HUES6 (cell line): ENCODE measurements at regions not wholly inside any gene's neighbourhood (a gene's known extent, or its start where the extent isn't known, plus 50 kb on each side); places are given as distances from the start of the nearest gene placed in this dataset.

Experiments used
- H3K27ac ChIP-seq: 2 replicates; pipeline ENCODE4 v1.7.0; 2013; ENCODE audit warnings: low read depth, mild to moderate bottlenecking, low read length, inconsistent platforms
- H3K27me3 ChIP-seq: 2 replicates; pipeline ENCODE4 v1.6.1; 2013; ENCODE audit warnings: low read length; ENCODE audit not compliant: control insufficient read depth, insufficient read depth
- H3K36me3 ChIP-seq: 2 replicates; pipeline ENCODE4 v1.6.1; 2013; ENCODE audit warnings: low read length; ENCODE audit not compliant: control insufficient read depth, insufficient read depth
- H3K4me1 ChIP-seq: 2 replicates; pipeline ENCODE4 v1.6.1; 2013; ENCODE audit warnings: low read length; ENCODE audit not compliant: control insufficient read depth, insufficient read depth
- H3K4me3 ChIP-seq: 2 replicates; pipeline ENCODE4 v1.5.1; 2013; ENCODE audit warnings: low read depth, low read length
- H3K9ac ChIP-seq: one replicate; pipeline ENCODE4 v1.6.1; 2013; ENCODE audit warnings: mild to moderate bottlenecking, low read length
- H3K9me3 ChIP-seq: 2 replicates; pipeline ENCODE4 v1.6.1; 2013; ENCODE audit warnings: low read depth, low read length; ENCODE audit not compliant: control insufficient read depth, insufficient read depth

DNA sequence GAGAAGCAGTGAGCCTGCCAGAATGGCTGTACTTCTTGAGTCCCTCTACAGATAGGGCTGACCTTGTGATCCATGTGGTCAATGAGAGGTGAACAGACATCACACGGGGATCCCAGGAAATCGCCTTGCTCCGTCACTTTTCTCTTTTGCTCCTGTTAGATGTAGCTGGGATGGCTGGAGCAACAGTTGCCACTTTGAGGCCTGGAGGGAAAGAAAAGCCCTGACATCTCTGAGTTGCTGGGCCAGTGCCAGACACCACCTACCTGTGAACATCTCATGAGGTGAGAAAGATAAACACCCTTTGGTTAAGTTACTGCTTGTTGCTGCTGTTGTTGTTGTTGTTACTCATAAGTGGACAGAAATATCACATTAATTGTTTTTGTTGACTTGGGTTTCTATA lies 840.3 kb downstream of the TBC1D22A start:
- Histone ChIP-seq H3K9me3 (peaks cover 68% of the 10 kb centered on the region), H3K9ac (no peak overlapping the region), H3K4me1 (no peaks in the 10 kb centered on the region), H3K36me3 (no peaks in the 10 kb centered on the region), H3K27me3 (no peaks in the 10 kb centered on the region), H3K4me3 (no peak overlapping the region), H3K27ac (no peak overlapping the region)

DNA sequence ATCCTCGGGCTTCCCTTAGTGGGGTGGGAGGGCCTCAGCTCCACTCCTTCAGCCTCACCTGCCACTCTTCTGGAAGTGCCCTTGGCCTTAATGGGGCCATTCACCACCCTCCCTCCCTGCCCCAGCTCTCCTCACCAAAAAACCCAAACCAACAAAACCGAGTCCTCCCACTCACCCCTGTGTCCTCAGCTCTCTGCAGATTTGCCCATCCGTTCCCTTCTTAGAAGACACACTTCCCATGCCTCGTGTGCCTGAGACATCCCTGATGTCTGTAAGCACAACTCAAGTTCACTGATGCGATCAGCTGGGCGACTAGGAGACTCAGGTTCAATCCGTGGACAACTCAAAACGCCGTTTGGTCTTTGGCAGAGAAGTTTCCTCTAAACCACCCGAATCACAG lies 839.2 kb downstream of the TBC1D22A start:
- Histone ChIP-seq H3K27ac (no peak overlapping the region), H3K27me3 (no peaks in the 10 kb centered on the region), H3K4me1 (no peaks in the 10 kb centered on the region), H3K9me3 (peaks cover 69% of the 10 kb centered on the region), H3K9ac (no peak overlapping the region), H3K4me3 (no peak overlapping the region), H3K36me3 (no peaks in the 10 kb centered on the region)

DNA sequence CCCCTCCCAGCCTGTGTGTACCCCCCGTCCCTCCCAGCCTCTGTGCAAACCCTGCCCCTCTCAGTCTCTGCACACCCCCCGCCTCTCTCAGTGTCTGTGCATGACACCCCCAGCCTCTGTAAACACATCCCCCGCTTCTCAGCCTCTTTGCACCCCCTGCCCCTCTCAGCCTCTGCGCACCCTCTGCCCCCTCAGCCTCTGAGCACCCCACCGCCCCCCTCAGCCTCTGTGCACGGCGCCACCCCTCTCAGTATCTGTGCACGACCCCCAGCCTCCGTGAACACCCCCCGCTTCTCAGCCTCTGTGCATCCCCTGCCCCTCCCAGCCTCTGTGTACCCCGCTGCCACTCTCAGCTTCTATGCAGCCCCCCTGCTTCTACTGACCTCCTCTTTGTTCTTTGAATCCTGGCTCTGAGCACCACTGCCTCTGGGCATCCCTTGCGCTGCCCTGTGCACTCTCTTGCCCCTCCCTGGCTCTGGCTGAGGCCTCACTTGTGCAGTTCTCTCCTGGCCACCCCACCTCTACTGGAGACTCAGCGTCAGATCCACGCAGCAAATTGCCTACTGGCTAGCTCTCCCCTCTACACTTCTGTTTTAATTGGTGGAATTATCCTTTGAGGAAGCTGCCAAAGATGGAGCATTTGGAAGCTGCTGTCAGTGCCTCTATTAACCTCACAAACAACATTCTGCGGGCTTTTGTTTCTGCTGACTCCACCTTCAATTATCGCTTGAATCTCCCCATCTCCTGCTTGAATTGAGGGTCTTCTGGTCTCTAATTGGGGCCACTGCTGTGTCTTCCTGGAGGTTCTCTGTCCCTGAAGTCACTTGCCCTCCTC lies 838.6 kb downstream of the TBC1D22A start:
- Histone ChIP-seq H3K9me3 (peaks cover 70% of the 10 kb centered on the region), H3K4me3 (no peak overlapping the region)

DNA sequence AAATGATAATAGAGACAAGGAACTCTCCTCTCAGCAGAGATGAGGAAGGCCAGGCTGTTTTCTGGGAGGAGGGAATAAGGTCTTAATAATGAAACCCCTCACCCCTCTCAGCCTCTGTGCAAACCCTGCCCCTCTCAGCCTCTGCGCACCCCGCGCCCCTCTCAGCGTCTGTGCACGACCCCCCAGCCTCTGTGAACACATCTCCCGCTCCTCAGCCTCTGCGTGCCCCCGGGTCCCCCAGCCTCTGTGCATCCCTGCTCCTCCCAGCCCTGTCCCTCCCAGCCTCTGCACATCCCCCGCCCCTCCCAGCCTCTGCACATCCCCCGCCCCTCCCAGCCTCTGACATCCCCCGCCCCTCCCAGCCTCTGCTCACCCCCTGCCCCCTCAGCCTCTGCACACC lies 837.8 kb downstream of the TBC1D22A start:
- peaks cover 66% of the 10 kb centered on the region for H3K9me3 ChIP-seq
- H3K36me3 ChIP-seq: no peaks in the 10 kb centered on the region
- no peak overlapping the region for H3K27ac ChIP-seq
- H3K9ac ChIP-seq: no peak overlapping the region
- no peaks in the 10 kb centered on the region for H3K27me3 ChIP-seq
- H3K4me1 ChIP-seq: no peaks in the 10 kb centered on the region
- H3K4me3 ChIP-seq: no peak overlapping the region

More for the DNA sequence above, 838.6 kb downstream of the TBC1D22A start:
- Histone ChIP-seq H3K27ac (no peak overlapping the region), H3K9ac (no peak overlapping the region), H3K4me1 (no peaks in the 10 kb centered on the region), H3K36me3 (no peaks in the 10 kb centered on the region), H3K27me3 (no peaks in the 10 kb centered on the region)

DNA sequence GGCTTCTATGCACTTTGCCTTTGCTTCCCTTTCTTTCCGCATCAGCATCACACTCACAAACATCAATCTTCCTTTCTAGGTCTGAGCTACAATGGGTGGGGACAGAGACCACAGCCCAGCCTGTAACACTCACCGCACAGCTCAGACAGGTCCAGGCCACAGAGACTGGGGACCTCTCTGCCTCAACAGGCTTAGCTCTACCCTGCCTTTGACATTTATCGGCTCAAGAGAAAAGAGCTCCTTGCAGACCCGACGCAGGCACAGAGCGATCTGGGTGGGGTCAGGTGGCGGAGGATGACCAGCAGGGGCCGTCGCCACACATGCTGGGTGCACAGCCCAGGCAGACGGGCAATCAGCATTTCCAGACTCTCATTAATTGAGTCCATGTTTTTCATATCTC lies 837.3 kb downstream of the TBC1D22A start:
- peaks cover 68% of the 10 kb centered on the region for H3K9me3 ChIP-seq

DNA sequence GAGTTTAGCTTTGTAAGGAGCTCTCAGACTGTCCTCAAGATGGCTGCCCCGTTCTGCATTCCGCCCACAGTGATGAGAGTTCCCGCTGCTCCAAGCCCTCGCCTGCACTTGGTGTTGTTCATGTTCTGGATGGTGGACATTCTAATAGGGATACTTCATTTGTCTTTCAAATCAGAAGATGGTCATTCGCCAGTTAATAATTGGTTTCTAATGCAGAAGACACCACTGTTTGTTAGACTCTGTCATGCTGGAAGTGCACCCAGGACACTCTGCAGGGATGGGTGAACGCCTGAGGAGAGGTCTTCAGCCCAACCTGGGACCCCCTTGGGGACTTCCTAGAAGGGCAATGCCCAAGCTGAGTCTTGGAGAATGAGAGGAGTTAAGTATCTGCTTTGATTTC lies 836.4 kb downstream of the TBC1D22A start:
- no peaks in the 10 kb centered on the region for H3K4me1 ChIP-seq
- no peaks in the 10 kb centered on the region for H3K36me3 ChIP-seq
- no peak overlapping the region for H3K9ac ChIP-seq

More for the DNA sequence above, 837.3 kb downstream of the TBC1D22A start:
- H3K9ac ChIP-seq: no peak overlapping the region
- no peak overlapping the region for H3K27ac ChIP-seq
- no peaks in the 10 kb centered on the region for H3K4me1 ChIP-seq
- no peaks in the 10 kb centered on the region for H3K27me3 ChIP-seq
- no peaks in the 10 kb centered on the region for H3K36me3 ChIP-seq
- no peak overlapping the region for H3K4me3 ChIP-seq

DNA sequence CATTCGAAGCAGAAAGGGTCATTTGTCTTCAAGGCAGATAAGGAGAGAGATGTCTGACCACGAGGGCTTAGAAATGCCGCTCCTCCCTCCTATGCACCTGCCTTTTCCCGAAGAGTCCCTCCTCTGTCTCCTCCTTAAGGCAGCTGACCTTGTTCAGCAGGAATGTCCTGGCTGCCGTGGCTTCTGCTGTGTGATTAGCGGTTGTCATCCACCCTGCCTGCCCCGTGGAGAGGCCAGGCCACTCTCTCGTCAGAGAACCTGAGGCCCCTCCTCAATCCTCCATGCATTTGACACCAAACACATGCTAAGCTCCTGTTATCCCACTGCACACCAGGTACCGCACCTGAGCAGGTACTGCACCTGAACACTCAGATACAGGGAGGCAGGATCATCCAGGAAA lies 834.6 kb downstream of the TBC1D22A start:
- no peak overlapping the region for H3K27ac ChIP-seq
- H3K27me3 ChIP-seq: no peaks in the 10 kb centered on the region
- no peaks in the 10 kb centered on the region for H3K36me3 ChIP-seq
- H3K9me3 ChIP-seq: peaks cover 71% of the 10 kb centered on the region; the same call in 1 of the 2 replicates
- no peaks in the 10 kb centered on the region for H3K4me1 ChIP-seq
- no peak overlapping the region for H3K9ac ChIP-seq
- H3K4me3 ChIP-seq: no peak overlapping the region

More for the DNA sequence above, 836.4 kb downstream of the TBC1D22A start:
- Histone ChIP-seq H3K4me3 (no peak overlapping the region), H3K9me3 (peaks cover 70% of the 10 kb centered on the region), H3K27ac (no peak overlapping the region), H3K27me3 (no peaks in the 10 kb centered on the region)

DNA sequence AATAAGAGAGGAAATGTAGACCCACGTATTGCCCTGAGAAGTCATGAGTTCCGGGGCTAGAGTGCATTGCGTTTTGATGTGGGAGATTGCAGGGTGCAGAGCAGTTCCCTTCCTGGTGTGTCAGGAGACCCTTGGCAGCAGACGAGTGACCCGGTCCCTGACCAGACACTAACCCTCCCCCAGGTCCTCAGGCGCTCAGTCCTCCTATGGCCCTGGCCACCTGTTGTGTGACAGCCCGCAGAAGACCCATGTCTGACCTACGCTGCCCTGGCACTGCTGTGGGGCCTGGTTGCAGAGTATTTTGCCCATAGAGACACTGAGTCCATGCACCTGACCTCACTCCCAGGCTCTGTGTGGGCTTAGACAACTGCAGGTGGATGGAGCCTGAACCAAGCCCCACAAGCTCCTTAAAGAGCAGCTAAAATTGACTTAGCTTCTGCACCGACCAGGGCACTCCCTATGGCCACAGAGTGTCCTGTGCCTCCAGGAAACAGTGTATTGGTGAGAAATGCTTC lies 833.8 kb downstream of the TBC1D22A start:
- no peaks in the 10 kb centered on the region for H3K36me3 ChIP-seq
- no peaks in the 10 kb centered on the region for H3K27me3 ChIP-seq
- H3K27ac ChIP-seq: no peak overlapping the region
- peaks cover 70% of the 10 kb centered on the region; the same call in 1 of the 2 replicates for H3K9me3 ChIP-seq
- no peak overlapping the region for H3K9ac ChIP-seq
- H3K4me1 ChIP-seq: no peaks in the 10 kb centered on the region
- H3K4me3 ChIP-seq: no peak overlapping the region

DNA sequence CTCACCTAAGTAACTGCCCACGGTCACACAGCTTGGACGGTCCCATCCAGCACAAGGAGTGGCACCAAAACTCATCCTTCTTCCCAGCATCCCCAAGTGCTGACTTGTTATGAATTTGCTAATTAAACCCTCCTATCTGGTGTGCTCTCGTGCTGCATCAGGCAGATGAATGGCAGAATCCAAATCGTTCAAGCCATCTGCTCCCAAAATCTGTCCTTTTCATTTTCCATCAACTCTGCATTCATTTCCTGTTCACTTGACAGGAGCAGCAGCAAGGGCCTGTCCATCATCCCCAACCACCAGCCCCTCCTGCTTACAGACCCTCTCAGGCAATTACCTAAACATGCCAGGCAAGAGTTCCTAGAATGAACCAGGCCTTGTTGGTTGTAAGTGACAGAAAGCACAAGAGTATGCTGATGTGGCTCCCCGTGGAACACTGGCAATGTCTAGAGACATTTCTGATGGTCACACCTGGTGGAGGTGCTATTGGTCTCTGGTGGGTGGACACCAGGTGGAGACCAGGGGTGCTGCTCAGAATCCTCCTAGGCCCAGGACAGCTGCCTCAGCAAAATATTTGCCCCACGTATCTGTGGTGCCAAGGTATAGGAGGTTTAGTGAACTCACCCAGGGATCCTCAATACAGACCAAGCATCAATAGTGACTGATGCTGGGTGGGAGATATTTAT lies 832.5 kb downstream of the TBC1D22A start:
- no peak overlapping the region for H3K4me3 ChIP-seq
- H3K27ac ChIP-seq: no peak overlapping the region
- H3K9ac ChIP-seq: no peak overlapping the region
- no peaks in the 10 kb centered on the region for H3K36me3 ChIP-seq
- peaks cover 73% of the 10 kb centered on the region; the same call in 1 of the 2 replicates for H3K9me3 ChIP-seq
- no peaks in the 10 kb centered on the region for H3K27me3 ChIP-seq
- H3K4me1 ChIP-seq: no peaks in the 10 kb centered on the region

DNA sequence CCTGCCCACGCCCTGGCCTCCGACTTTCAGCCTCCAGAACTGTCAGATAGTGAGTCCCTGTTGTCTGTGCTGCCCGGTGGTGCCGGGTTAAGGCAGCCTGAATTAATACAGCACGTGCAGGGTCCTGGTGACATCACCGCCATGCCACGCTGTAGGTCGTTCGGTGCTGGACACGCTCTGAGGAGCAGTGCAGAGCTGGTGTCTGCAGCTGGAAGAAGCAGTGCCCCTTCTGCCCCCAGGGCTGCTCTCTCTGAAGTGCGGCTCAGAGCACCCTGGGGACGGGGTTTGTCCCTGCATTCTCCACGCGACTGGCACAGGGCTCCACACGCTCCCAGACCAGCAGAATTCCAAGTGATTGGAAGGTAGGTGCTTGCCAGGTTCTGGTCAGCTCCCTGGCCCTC lies 831.5 kb downstream of the TBC1D22A start:
- Histone ChIP-seq H3K4me3 (no peak overlapping the region), H3K9me3 (peaks cover 77% of the 10 kb centered on the region; the same call in 1 of the 2 replicates), H3K27ac (no peak overlapping the region), H3K27me3 (no peaks in the 10 kb centered on the region), H3K4me1 (no peaks in the 10 kb centered on the region), H3K36me3 (no peaks in the 10 kb centered on the region), H3K9ac (no peak overlapping the region)

DNA sequence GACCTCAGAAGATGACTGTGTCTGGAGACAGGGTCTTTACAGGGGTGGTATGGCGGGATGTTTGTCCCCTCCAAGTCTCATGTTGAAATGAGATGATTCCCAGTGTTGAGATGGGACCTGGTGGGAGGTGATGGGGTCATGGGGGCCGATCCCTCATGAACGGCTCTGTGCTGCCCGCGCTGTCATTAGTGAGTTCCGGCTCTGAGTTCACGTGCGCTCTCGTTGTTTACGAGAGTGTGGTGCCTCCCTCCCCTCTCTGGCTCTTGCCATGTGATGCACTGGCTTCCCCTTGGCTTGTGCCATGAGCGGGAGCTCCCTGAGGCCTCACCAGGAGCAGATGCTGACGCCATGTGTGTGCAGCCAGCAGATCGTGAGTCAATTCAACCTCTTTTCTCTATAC lies 830.8 kb downstream of the TBC1D22A start:
- Histone ChIP-seq H3K4me3 (no peak overlapping the region), H3K27me3 (no peaks in the 10 kb centered on the region), H3K9me3 (peaks cover 78% of the 10 kb centered on the region; the same call in 1 of the 2 replicates), H3K27ac (no peak overlapping the region), H3K36me3 (no peaks in the 10 kb centered on the region), H3K9ac (no peak overlapping the region), H3K4me1 (no peaks in the 10 kb centered on the region)
